ENCODE measurements at regions not wholly inside any gene's neighbourhood (a gene's known extent, or its start where the extent isn't known, plus 50 kb on each side); places are given as distances from the start of the nearest gene placed in this dataset.

DNA sequence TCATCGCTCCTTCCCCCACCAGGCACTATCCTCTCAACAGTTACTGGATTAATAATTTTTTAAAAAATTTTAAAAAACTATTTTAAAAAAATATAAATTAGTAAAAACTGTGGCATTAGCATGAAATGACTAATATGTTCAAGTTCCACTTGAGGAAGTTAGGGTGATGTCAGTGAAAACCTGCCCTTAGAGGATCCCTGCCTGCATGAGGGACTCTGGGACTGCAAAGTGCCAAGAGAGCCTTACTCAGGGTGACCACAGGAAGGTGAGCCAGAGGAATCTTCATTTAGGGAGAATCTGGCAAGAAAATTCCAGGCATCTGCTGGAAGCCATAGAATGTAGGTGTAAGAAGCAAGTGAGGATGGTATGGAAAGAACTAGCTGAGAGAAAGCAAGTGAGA lies 157.7 kb upstream of the BCL6 start:
- WGBS, result 98% methylated on average over 1 of the region's 1 CpG
- Histone ChIP-seq H3K36me3 (ENCODE audit: control insufficient read depth in 4 of 4, insufficient read depth in 3 of 4, low read depth in 1 of 4, low read length in 3 of 4) (no peaks in the 10 kb centered on the region), H3K9ac (ENCODE audit: low read depth in 1 of 2, low read length in 2 of 2) (no peak overlapping the region), H3K27ac (ENCODE audit: low read depth in 1 of 2, low read length in 2 of 2) (no peak overlapping the region), H3K27me3 (ENCODE audit: control insufficient read depth in 4 of 4, insufficient read depth in 4 of 4, low read length in 3 of 4) (no peaks in the 10 kb centered on the region), H3K4me1 (ENCODE audit: control insufficient read depth in 4 of 4, insufficient read depth in 4 of 4, low read length in 3 of 4) (no peaks in the 10 kb centered on the region), H3K9me3 (ENCODE audit: control insufficient read depth in 4 of 4, low read length in 3 of 4) (no peaks in the 10 kb centered on the region), H3K4me3 (ENCODE audit: low read depth in 1 of 3, low read length in 3 of 3) (no peak overlapping the region)
- no peak for DNase-seq (ENCODE audit: low spot score)
- TF ChIP-seq, protein P1, sequence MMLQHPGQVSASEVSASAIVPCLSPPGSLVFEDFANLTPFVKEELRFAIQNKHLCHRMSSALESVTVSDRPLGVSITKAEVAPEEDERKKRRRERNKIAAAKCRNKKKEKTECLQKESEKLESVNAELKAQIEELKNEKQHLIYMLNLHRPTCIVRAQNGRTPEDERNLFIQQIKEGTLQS (IDR thresholded peaks at IDR 0.05), result no peak
- TF ChIP-seq, protein P2, sequence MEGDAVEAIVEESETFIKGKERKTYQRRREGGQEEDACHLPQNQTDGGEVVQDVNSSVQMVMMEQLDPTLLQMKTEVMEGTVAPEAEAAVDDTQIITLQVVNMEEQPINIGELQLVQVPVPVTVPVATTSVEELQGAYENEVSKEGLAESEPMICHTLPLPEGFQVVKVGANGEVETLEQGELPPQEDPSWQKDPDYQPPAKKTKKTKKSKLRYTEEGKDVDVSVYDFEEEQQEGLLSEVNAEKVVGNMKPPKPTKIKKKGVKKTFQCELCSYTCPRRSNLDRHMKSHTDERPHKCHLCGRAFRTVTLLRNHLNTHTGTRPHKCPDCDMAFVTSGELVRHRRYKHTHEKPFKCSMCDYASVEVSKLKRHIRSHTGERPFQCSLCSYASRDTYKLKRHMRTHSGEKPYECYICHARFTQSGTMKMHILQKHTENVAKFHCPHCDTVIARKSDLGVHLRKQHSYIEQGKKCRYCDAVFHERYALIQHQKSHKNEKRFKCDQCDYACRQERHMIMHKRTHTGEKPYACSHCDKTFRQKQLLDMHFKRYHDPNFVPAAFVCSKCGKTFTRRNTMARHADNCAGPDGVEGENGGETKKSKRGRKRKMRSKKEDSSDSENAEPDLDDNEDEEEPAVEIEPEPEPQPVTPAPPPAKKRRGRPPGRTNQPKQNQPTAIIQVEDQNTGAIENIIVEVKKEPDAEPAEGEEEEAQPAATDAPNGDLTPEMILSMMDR (IDR thresholded peaks at IDR 0.05; ENCODE audit: low read depth, low read length, missing input control), result no peak
- TF ChIP-seq HNF4A (conservative IDR thresholded peaks at IDR 0.05) (no peak), GABPA (IDR thresholded peaks at IDR 0.05 in 1 of 2, conservative IDR thresholded peaks at IDR 0.05 in 1 of 2) (no peak), REST (IDR thresholded peaks at IDR 0.05) (no peak), SP1 (IDR thresholded peaks at IDR 0.05) (no peak), FOXA2 (IDR thresholded peaks at IDR 0.05) (no peak), RAD21 (IDR thresholded peaks at IDR 0.05) (no peak)

DNA sequence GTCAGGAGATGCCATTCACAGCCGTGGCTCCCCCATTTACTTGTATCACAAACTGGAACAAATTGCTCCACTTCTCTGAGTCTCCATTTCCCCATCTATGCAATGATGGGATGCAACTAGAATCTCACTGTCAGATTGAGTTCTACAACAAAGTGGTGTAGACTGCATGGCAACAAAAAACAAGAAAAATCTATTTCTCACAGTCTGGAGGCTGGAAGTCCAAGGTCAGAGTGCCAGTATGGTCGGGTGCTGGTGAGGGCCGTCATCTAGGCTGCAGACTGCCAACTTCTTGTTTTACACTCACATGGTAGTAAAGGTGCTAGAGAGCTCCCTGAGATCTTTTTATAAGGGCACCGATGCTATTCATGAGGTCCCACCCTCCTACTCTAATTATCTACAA lies 158.4 kb upstream of the BCL6 start:
- no peak for TF ChIP-seq HNF4G (IDR thresholded peaks at IDR 0.05)
- no peak for TF ChIP-seq FOXA2 (IDR thresholded peaks at IDR 0.05)
- TF ChIP-seq, protein P2 (IDR thresholded peaks at IDR 0.05; ENCODE audit: low read depth, low read length, missing input control), result no peak
- TF ChIP-seq RXRA (IDR thresholded peaks at IDR 0.05), result no peak
- no peak for TF ChIP-seq SP1 (IDR thresholded peaks at IDR 0.05)
- TF ChIP-seq, protein P1 (IDR thresholded peaks at IDR 0.05), result no peak
- TF ChIP-seq EGR1 (IDR thresholded peaks at IDR 0.05; ENCODE audit: low read depth in 2 of 2), result no peak
- TF ChIP-seq JUND (IDR thresholded peaks at IDR 0.05), result no peak
- no peaks in the 10 kb centered on the region for H3K27me3 ChIP-seq (ENCODE audit: control insufficient read depth in 4 of 4, insufficient read depth in 4 of 4, low read length in 3 of 4)
- 75% methylated on average over 4 of the region's 4 CpGs for WGBS
- no peak overlapping the region for H3K4me3 ChIP-seq (ENCODE audit: low read depth in 1 of 3, low read length in 3 of 3)
- no peak overlapping the region for H3K9ac ChIP-seq (ENCODE audit: low read depth in 1 of 2, low read length in 2 of 2)
- H3K9me3 ChIP-seq (ENCODE audit: control insufficient read depth in 4 of 4, low read length in 3 of 4), result no peaks in the 10 kb centered on the region
- H3K36me3 ChIP-seq (ENCODE audit: control insufficient read depth in 4 of 4, insufficient read depth in 3 of 4, low read depth in 1 of 4, low read length in 3 of 4), result no peaks in the 10 kb centered on the region
- DNase-seq (ENCODE audit: low spot score), result no peak
- no peak overlapping the region for H3K27ac ChIP-seq (ENCODE audit: low read depth in 1 of 2, low read length in 2 of 2)
- H3K4me1 ChIP-seq (ENCODE audit: control insufficient read depth in 4 of 4, insufficient read depth in 4 of 4, low read length in 3 of 4), result no peaks in the 10 kb centered on the region

Data from liver (tissue), 8 donors.